HG02623 (cell line): ENCODE measurements at regions not wholly inside any gene's neighbourhood (a gene's known extent, or its start where the extent isn't known, plus 50 kb on each side); places are given as distances from the start of the nearest gene placed in this dataset.
A peak's percentile ranks its signal among the peaks of the same experiment; 100 is the strongest.

Experiments
- ATAC-seq: cut with Tn5 transposase; IDR thresholded peaks from one replicate; pipeline ENCODE4 v1.9.1; 2021; ENCODE audit warnings: moderate library complexity; ENCODE audit not compliant: unreplicated experiment

DNA sequence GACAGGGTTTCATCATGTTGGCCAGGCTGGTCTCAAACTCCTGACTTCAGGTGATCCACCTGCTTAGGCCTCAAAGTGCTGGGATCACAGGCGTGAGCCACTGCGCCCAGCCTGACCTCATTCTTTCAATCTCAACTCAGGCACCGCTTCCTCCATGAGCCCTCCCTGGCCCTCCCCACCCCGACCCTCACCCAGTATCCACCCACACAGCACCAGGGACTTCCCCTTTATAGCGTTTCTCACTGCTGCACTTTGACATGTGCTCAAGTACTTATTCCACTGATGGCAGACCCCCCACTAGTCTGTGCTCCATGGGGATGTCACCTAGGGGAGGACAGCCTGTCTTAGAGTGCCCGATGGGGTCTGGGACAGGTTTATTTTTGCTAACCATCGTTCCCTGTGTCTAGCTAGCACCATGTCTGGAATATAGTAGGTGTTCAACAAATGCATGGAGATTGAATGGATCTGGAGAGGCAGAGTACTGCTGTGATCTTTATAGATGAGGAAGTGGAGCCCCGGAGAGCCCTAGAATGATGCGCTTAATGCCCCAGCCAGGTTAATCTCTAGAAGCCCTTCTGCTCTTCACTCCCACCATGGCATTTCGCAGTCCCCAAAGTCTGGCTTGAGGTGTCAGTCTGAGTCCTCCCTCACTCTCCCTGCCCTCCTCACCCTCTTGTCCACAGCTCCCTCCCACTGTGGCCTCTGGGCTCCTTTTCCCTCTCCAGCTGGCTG, 258.8 kb downstream of the RPS24 start:
- ATAC-seq, result no peak

DNA sequence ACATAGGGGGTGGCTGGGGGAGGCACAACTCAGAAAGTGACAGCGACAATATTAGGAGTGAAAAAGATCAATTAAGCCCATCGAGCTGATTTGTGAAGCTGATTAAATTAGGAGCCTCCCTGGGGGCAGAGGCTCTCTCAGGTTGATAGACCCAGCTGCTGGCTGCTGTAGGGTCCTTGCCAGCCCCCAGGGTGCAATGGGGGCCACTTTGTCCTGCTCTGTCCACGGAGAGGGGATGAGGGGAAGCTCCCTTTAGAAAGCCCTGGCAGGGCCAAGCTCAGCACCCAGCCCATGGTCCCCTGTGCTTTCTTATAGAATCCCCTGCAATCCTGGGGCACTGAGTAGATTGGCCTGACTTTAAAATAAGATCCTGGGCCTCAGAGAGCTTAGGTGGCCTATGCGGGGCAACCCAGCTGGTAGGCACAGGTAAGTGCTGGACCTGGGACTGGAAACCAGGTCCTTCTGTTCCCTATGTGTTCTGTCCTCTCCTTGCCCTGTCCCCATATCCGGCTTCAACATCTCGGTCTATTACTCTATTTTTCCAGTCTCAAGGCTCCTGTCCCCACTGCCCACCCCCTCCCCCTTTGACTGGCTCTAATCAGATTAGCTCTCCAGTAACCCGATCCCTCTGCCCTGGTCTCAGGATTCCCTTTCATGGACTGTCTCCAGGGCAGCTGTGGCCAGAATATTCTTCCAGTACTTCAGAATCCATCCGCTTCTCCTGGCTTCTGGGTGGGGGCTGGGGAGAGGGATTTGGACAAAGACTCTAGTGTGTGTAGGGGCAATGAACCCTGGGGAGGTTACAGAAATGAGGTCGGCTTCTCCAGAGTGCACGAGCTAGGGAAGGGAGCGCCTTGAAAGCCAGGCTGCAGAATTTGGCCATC, 259.6 kb downstream of the RPS24 start:
- ATAC-seq, result no peak

DNA sequence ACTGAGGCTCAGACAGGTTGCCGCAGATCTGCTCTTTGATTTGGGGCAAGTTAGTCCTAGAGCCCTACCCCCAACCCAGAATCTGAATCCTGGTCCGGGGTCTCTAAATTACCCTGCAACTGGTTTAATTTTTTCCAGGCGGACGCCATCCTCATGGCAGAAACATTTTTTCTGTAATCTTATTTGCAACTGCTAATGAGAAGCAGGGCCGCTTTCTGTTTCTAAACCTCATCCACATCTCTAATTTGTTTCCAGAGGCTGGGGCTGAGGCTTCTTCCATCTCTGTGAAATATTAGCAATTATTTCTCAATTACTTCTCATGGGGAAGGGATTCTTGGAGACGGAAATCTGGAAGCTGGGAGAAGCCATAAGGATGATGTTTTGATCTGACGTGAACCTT, 261.6 kb downstream of the RPS24 start:
- ATAC-seq, result no peak

DNA sequence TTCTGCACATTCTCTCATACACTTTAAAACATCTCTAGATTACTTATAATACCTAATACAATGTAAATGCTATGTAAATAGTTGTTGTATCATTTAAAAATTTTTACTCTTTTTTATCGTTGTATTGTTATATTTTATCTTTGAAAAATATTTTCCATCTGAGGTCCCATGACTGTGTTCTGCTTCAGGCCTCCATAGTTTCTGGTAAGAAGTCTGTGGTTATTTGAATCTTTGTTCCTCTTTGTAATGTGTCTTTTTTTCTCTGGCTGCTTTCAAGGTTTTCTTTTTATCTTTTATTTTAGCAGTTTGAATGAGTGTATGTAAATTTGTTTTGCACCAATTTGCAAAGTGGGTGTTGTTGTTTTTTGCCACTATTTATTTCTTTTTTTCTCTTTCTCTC, 263.1 kb downstream of the RPS24 start:
- no peak for ATAC-seq

DNA sequence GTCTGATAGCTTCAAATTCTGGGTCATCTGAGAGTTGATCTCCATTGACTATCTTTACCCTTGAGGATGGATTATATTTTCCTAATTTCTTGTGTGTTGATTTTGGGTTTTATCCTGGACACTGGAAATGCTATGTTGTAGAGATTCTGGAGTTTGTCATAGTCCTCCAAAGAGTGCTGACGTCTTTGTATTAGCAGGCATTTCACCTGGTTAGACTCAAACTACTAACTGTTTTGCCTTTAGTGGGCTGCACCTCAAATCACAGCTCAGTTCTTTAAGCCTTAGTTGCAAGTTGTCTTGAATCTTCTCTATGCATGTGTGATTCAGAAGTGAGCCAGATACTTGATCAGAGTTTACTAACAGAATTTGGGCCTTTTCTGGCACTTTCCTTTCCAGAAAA, 264.3 kb downstream of the RPS24 start:
- ATAC-seq, result no peak

DNA sequence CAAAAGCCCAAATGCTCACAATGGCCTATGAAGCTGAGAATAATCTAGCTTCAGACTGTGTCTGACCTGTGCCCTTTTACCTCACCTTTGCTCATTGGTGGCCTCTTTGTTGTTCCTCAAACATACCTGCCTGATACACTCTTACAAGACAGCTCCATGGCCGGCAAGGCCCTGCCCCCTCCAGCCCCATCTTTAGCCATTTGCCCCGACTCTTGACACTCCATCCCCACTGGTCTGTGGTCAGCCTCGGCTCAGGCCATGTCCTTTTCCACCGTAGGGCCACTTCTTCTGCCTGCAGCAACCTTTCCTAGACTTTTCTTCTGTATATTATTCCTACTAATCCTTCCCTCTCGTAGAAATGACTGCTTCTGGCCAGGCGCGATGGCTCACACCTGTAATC, 265.2 kb downstream of the RPS24 start:
- no peak for ATAC-seq

DNA sequence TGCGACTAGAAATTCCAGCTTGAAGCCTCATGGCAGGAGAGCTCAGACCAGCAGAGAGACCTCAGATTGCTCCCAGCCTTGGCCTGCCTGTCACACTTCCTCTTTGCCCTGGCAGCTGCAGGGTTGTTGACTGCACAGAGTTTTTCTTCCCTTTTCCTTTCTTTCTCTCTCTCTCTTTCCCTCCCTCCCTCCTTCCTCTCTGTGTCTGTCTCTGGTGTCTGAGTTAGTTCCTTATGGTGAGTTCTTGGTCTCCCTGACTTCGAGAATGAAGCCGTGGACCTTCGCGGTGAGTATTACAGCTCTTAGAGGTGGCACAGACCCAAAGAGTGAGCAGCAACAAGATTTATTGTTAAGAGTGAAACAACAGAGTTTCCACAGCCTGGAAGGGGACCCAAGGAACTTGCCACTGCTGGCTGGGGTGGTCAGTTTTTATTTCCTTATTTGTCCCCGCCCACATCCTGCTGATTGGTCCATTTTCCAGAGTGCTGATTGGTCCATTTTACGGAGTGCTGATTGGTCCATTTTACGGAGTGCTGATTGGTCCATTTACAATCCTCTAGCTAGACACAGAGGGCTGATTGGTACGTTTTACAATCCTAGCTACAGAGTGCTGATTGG, 266.3 kb downstream of the RPS24 start:
- no peak for ATAC-seq

DNA sequence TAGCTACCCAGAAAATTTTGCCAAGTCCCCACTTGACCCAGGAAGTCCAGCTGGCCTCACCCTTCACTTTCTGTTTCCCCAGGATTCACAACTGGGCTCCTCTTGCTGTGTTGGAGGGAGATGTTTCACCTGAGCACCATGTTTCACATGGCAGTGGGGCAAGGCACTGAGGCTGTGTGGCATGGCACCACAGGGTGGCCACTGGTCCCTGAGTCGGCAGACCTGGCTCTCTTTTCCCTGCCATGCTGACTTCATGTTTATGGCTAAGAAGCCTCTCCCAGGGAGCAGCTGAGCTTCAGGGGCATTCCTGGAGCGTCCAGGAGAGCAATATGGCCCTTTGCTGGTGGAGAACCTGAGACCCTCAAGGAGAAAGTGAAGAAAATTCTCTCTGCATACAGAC, 266.9 kb downstream of the RPS24 start:
- no peak for ATAC-seq

DNA sequence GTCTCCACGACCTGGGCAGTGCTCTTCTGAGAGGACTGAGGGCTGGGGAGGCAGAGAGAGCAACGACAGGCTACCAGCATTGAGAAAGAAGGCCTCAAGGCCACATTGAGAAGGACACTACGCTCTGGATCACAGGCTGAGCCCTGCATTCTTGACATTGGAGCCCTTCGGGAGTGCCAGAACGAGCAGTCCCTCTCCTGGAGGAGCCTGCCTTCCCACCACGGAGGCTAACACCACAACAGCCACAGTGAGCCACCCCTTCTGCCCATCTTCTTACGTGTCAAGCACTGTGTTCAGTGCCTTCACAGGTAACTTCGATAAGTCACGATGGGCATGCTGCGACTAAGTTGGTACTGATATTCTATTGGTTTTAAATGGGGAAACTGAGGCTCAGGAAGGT, 267.8 kb downstream of the RPS24 start:
- ATAC-seq, result no peak

DNA sequence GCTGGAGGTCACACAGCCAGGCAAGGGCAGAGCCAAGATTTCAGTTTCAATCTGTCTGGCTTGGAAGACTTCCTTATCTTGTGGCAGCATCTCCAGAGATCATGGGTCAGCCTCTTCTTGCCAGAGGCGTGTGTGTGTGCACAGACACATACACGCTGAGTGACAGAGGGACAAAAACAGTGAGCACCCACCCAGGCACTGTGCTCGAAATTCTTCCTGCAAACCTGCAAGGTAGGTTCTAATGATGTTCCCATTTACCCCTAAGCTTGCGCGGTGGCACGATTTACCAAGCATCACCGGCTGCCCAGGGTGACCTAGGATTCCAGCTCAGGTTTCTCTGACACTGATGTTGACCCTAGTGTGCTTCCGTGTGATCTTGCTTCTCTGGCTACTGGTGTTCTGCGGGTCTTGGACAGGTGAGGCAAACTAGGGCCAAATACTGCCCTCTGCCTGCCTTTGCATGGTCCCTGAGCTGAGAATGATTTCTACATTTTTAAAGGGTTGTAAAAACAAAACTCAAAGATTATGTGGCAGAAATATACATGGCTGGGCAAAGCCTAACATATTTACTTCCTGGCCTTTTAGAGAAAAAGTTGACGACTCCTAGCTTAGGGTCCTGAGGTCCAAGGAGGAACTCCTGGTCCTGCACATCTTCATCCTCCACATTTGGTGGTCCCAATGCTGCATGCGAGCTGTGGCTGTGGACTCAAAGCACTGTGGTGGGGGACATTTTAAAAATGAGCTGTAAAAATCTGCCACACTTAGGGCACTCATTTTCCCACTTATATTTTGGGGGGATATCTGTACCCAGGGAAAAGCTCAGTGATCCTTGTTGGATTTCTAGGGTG, 268.5 kb downstream of the RPS24 start:
- ATAC-seq, result no peak

DNA sequence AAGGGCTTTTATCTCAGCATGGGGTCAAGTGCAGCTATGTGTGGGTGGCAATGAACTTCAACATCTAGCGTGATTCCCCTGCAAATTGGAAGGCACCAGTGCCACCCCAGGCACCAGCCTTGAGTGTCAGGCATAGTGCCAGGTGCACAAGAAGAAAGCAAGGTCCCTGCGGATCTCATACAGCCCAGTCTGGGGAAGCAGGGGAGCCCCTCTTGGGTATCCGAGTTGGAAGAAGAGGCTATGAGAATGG, 269.0 kb downstream of the RPS24 start:
- ATAC-seq, result no peak

DNA sequence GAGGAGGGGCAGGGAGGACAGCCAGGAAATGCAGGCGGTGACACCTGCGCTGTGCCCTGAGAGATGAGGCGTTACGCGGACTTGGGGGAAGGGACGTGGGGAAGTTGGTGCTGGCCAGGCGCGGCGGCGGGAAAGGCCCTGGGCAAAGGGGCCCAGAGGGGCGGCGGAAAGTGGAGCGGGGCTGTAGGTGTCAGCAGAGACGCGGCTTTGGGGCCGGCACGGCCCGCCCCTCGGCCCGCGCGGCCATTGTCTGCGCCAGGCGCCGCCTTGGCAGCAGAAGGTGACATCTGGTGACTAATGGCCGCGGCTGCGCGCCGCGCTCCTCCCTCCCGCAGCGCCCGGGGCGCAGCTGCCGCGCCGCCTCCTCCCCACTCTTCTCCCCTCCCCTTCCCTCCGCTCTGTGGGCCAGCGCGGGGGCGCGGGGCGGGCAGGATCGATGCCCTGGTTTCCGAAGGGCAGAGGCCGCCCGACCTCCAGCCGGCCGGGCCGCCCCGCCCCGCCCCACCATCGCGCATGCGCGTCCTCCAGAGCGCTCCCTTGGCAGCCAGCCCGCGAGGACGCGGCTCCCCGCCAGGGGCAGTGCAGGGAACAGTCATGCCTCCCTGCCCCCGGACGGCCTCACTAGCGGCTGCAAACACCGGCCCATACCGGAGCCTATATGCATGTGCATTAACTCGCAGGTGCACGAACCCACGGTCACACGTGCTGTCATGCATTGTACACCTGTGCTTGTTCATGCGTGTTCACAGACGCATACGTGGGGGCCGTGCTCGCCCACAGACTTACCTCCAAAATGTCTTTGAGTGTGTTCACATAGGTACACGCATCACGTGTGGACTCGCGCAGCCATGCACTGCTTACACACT, 269.6 kb downstream of the RPS24 start:
- peak; percentile 88 for ATAC-seq

DNA sequence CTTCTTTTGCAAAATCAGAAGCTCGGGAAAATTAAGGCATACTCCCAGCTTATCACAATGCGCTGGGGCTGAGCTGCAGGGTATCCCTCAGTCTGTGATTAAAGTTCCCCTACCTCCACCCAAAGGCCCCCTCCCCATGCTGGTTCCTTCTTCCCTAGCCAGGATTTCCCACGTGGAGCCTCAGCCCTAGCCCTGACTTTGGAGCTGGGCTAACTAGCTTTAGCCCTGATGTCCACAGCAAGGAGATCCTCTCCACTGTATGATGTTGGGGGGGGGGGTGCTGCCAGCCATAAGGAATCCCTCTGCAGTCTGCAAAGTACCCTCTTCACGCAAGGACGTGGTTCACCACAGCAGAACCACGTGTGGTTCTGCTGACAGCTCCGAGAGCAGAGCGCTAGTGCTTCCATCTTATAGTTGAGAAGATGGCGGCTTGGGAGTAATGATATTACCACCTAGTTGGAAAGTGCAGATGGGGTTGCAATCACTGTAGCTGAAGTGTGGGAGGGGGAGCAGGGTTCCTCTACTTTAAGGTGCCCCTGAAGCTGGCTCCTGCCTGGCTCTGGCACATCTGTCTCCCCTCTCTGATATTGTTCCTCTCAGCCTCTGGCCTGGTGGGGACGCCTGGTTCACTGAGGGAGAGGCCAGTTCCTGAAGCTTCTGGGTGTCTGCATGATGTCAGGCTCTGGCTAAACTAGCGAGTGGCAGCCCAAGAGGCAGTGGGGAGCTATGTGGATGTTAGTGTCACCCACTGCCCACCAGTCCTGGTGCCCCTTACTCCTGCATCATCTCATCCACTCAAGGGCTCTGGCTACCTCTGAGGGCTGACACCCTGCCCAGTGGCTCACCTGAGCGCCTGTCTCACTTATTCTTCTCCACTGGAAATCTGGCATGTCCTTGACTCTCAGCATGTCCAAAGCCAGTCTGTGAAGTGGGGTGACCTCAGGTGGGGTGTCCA, 270.7 kb downstream of the RPS24 start:
- no peak for ATAC-seq

DNA sequence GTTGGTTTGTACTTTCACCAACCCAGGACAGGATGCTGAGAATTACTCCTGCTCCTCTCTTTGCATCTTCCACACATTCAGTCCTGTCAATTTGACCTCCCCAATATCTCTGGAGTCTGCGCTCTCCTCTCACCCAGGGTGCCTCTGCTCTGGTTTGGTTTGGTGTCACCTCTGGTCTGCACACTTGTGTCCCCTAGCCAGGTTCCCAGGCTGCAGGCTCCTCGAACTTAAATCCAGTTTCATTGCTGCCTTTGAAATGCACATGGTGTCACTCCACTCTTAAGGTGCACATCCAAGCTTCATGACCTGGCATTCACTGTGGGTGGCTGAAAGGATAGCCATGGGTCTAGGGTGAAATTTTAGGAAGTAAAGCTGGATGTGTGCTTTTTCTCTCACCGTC, 271.6 kb downstream of the RPS24 start:
- ATAC-seq, result no peak

DNA sequence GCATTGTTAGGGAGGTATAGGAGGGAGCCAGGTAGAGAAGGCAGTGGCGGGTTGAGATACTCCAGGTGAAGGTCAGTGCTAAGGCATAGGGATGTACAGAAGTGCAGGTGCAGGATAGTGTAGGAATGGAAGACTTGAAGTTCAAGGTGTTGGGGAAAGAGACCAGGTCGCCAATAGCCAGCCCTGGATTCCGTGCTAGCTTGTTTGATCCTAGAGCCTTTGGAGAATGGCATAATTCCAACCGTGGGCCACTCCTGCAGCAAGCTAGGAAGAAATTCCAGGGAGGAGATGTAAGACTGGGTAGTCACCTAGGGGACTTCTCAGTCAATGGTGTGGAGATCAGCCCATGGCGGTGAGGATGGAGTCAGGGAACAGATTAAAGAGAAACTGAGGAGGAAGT, 272.7 kb downstream of the RPS24 start:
- ATAC-seq, result no peak

DNA sequence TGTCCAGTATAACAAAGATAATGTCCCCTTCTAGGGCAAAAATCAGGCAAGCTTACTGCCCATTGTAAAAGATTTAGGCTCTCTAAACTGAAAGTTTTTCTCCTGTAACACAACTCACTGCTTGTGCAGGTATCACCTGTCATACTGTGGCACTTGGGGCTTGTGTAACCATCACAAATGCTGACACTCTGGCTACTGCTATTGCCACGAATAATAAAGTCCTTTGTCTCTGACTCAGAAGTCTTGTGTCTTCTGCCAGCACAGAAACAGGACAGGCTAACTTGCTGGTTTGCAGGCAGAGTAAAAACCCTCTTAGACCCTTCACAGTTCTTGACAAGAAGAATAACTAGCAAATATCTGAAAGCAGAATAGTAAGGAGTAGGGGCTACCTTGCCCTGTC, 273.9 kb downstream of the RPS24 start:
- ATAC-seq, result no peak

DNA sequence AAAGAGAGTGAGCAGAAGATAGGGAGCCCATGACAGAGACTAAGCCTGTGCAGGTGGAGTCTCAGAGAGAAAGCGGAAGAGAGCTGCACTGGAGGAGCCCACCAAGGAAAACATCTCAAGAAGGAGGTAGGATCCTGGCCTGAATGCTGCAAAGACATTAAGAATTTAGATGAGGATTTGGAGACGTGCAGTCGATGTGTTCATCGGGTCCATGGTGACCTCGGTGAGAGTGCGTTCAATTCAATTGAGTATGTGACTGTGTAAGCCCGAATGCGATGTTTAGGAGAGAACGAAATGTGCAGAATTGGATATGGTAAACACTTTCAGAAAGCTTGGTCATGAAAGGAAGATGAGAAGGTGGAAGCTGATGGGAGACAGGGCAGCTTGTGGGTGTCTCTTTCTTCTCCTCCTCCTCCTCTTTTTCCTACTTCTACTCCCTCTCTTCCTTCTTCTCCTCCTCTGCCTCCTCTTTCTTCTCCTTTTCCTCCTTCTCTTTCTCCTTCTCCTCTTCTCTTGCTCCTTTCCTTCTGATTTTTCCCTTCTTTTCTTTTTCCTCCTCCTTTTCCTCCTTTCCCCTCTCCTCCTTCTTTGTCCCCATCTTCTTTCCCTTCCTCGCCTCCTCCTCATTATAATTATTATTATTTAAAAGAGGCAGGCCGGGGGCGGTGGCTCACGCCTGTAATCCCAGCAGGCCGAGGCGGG, 276.0 kb downstream of the RPS24 start:
- no peak for ATAC-seq

DNA sequence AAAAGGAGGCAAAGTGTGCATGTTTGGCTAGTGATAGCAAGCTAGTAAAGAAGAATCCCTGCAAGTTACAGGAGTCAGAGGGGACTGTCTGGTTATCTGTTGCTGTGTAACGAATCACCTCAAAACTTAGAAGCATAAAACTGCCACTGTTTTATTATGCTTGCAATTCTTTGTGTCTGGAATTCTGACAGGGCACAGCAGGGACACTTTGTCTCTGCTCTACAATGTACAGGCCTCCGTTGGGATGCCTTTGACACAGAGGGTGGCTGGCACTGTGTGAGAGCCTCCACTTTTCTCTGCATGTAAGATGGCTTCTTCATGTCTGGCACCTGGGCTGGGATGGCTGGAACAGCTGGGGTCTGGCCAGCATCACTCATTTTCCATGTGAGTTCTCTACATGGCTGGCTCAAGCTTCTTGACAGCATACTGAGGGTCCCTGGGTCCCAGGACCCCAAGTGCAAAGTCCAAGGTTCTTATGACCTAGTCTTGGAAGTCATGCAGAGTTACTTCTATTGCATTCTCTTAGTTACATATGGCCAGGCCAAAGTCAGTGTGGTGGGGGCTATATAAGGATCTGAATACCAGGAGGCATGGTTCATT, 276.9 kb downstream of the RPS24 start:
- ATAC-seq, result no peak
